CD14-positive monocyte (primary cell): ENCODE measurements at regions not wholly inside any gene's neighbourhood (a gene's known extent, or its start where the extent isn't known, plus 50 kb on each side); places are given as distances from the start of the nearest gene placed in this dataset.

Experiments
- DNase-seq, 3 donors: peaks; one replicate each; pipeline ENCODE4 v3.0.0-alpha.2; 2011 to 2022
- H2AFZ ChIP-seq: 2 replicates; pipeline ENCODE4 v1.6.0; 2012; ENCODE audit warnings: mild to moderate bottlenecking, low read depth, low read length, inconsistent platforms; ENCODE audit not compliant: insufficient read depth, poor library complexity, severe bottlenecking
- H3K27ac ChIP-seq, 2 donors: 1 replicate in 1 of 2; 2 replicates in 1 of 2; pipeline ENCODE4 v1.5.1; 2012 to 2013; ENCODE audit warnings: low read length in 2 of 2, control low read depth in 1 of 2, inconsistent platforms in 1 of 2, low read depth in 1 of 2, mild to moderate bottlenecking in 1 of 2
- H3K27me3 ChIP-seq, 2 donors: one replicate each; pipeline versions ENCODE4 v1.6.0 to v1.6.1; 2011 to 2013; ENCODE audit warnings: low read length in 2 of 2; ENCODE audit not compliant: control insufficient read depth in 2 of 2, insufficient read depth in 2 of 2
- H3K36me3 ChIP-seq, 2 donors: replicated peaks in 1 of 2; 1 replicate in 1 of 2; 2 replicates in 1 of 2; pipeline versions ENCODE4 v1.5.1 to v1.6.1; 2012 to 2013; ENCODE audit warnings: low read length in 2 of 2, control low read depth in 1 of 2, inconsistent platforms in 1 of 2, mild to moderate bottlenecking in 1 of 2; ENCODE audit not compliant: insufficient read depth in 2 of 2, control insufficient read depth in 1 of 2
- H3K4me1 ChIP-seq, 2 donors: 1 replicate in 1 of 2; 2 replicates in 1 of 2; pipeline versions ENCODE4 v1.5.1 to v1.6.1; 2012 to 2013; ENCODE audit warnings: low read length in 2 of 2, control low read depth in 1 of 2, inconsistent platforms in 1 of 2, mild to moderate bottlenecking in 1 of 2, moderate library complexity in 1 of 2; ENCODE audit not compliant: insufficient read depth in 2 of 2, control insufficient read depth in 1 of 2
- H3K4me2 ChIP-seq: replicated peaks from 2 replicates; pipeline ENCODE3; 2012; ENCODE audit warnings: low read length, moderate library complexity, mild to moderate bottlenecking; ENCODE audit not compliant: poor library complexity, severe bottlenecking; ENCODE audit errors: extremely low read depth
- H3K4me3 ChIP-seq, 3 experiments: fragments of 200-600 bp in 1 of 3; sonication (generic) in 1 of 3; replicated peaks in 1 of 3; 1 replicate in 2 of 3; 2 replicates in 1 of 3; pipeline ENCODE4 v1.5.1; 2011 to 2013; ENCODE audit warnings: low read length in 3 of 3, mild to moderate bottlenecking in 3 of 3, control low read depth in 2 of 3, low read depth in 2 of 3, inconsistent platforms in 1 of 3, moderate library complexity in 1 of 3
- H3K79me2 ChIP-seq: 2 replicates; pipeline ENCODE4 v1.6.0; 2012; ENCODE audit warnings: mild to moderate bottlenecking, control low read depth, inconsistent platforms, low read length, moderate library complexity; ENCODE audit not compliant: insufficient read depth
- H3K9ac ChIP-seq: 2 replicates; pipeline ENCODE4 v1.6.0; 2017; ENCODE audit warnings: low read length, mild to moderate bottlenecking; ENCODE audit not compliant: insufficient read depth, poor library complexity, severe bottlenecking
- H3K9me3 ChIP-seq, 2 donors: replicated peaks in 1 of 2; 1 replicate in 1 of 2; 2 replicates in 1 of 2; pipeline versions ENCODE4 v1.5.1 to v1.6.1; 2012 to 2013; ENCODE audit warnings: low read length in 2 of 2, control low read depth in 1 of 2; ENCODE audit not compliant: control insufficient read depth in 1 of 2, insufficient read depth in 1 of 2
- H4K20me1 ChIP-seq: 2 replicates; pipeline ENCODE4 v1.6.0; 2012; ENCODE audit warnings: mild to moderate bottlenecking, low read length, control low read depth, moderate library complexity; ENCODE audit not compliant: insufficient read depth
- H3K27ac Mint-ChIP-seq, 7 donors: one replicate each; pipeline ENCODE4 v1.8.0; 2020; ENCODE audit warnings: mild to moderate bottlenecking in 7 of 7, mixed read lengths in 7 of 7, moderate library complexity in 6 of 7, inconsistent platforms in 2 of 7
- H3K27me3 Mint-ChIP-seq, 3 donors: one replicate each; pipeline ENCODE4 v1.8.0; 2021 to 2022; ENCODE audit warnings: low read depth in 3 of 3, mild to moderate bottlenecking in 3 of 3, mixed read lengths in 3 of 3, moderate library complexity in 3 of 3, inconsistent platforms in 1 of 3
- H3K36me3 Mint-ChIP-seq, 2 donors: one replicate each; pipeline ENCODE4 v1.8.0; 2020; ENCODE audit warnings: mixed read lengths in 2 of 2, inconsistent platforms in 1 of 2, mild to moderate bottlenecking in 1 of 2
- H3K4me1 Mint-ChIP-seq: one replicate; pipeline ENCODE4 v1.8.0; 2020; ENCODE audit warnings: mild to moderate bottlenecking, mixed read lengths
- H3K4me3 Mint-ChIP-seq, 2 donors: one replicate each; pipeline ENCODE4 v1.8.0; 2020; ENCODE audit warnings: mild to moderate bottlenecking in 2 of 2, mixed read lengths in 2 of 2, moderate library complexity in 1 of 2
- H3K9me3 Mint-ChIP-seq, 7 donors: one replicate each; pipeline ENCODE4 v1.8.0; 2020 to 2022; ENCODE audit warnings: mixed read lengths in 7 of 7, mild to moderate bottlenecking in 6 of 7, moderate library complexity in 6 of 7, inconsistent platforms in 2 of 7
- CTCF ChIP-seq: fragments of 200-600 bp; IDR thresholded peaks from one replicate; pipeline ENCODE4 v1.8.0; 2022; ENCODE audit warnings: antibody characterized with exemption, mild to moderate bottlenecking
- WGBS: methylation state at CpG from one replicate; pipeline ENCODE4 v1.1.5; 2013; ENCODE audit warnings: missing lambda C conversion rate; ENCODE audit not compliant: insufficient coverage; 5-methylcytosine and 5-hydroxymethylcytosine counted together
- intact Hi-C, 2 donors: fragments of 100-400 bp; cut with micrococcal nuclease; formaldehyde crosslinking; loops; one replicate each; pipeline versions ENCODE4 v1.15.0 to v1.15.1; 2023

GRCh38 chrX:33969105-33969504 lies 163.0 kb downstream of the FAM47A start:
- H3K36me3 Mint-ChIP-seq: no peaks in the 10 kb centered on the region
- H3K4me3 ChIP-seq: no peak overlapping the region
- intact Hi-C loops: no loop called here
- H3K4me2 ChIP-seq: no peak overlapping the region
- no peaks in the 10 kb centered on the region for H3K36me3 ChIP-seq
- no peak overlapping the region for H3K27ac ChIP-seq
- H3K4me3 Mint-ChIP-seq: no peak overlapping the region
- TF ChIP-seq CTCF: no peak
- no peaks in the 10 kb centered on the region for H3K4me1 Mint-ChIP-seq
- H3K9me3 ChIP-seq: peaks cover 0 to 20% of the 10 kb centered on the region in 2 donors
- no peaks in the 10 kb centered on the region for H3K4me1 ChIP-seq
- H3K27me3 ChIP-seq: no peaks in the 10 kb centered on the region
- H3K27ac Mint-ChIP-seq: no peak overlapping the region
- no peaks in the 10 kb centered on the region for H3K27me3 Mint-ChIP-seq
- peaks cover 0 to 13% (median 2%) of the 10 kb centered on the region in 7 donors for H3K9me3 Mint-ChIP-seq
- H2AFZ ChIP-seq: no peak overlapping the region
- DNase-seq: no peak
- H3K79me2 ChIP-seq: no peaks in the 10 kb centered on the region
- H4K20me1 ChIP-seq: no peaks in the 10 kb centered on the region
- no peak overlapping the region for H3K9ac ChIP-seq
- no CpG with 5 or more reads among the region's 1 CpG for WGBS

GRCh38 chrX:33968611-33969010 lies 163.5 kb downstream of the FAM47A start:
- no peaks in the 10 kb centered on the region for H3K79me2 ChIP-seq
- H3K36me3 ChIP-seq: no peaks in the 10 kb centered on the region
- no peak for TF ChIP-seq CTCF
- peak overlapping the region in 1 of 7 donors; percentile 31 for H3K27ac Mint-ChIP-seq
- no peak for DNase-seq
- no peak overlapping the region for H3K9ac ChIP-seq
- H3K9me3 Mint-ChIP-seq: peaks cover 0 to 13% (median 2%) of the 10 kb centered on the region in 7 donors
- H3K27me3 ChIP-seq: no peaks in the 10 kb centered on the region
- H3K27me3 Mint-ChIP-seq: no peaks in the 10 kb centered on the region
- WGBS: no CpG with 5 or more reads among the region's 4 CpGs
- H3K4me3 Mint-ChIP-seq: no peak overlapping the region
- no peak overlapping the region for H3K4me3 ChIP-seq
- H3K36me3 Mint-ChIP-seq: no peaks in the 10 kb centered on the region
- no peaks in the 10 kb centered on the region for H4K20me1 ChIP-seq
- no peak overlapping the region for H3K4me2 ChIP-seq
- H2AFZ ChIP-seq: no peak overlapping the region
- peaks cover 0 to 20% of the 10 kb centered on the region in 2 donors for H3K9me3 ChIP-seq
- no peak overlapping the region for H3K27ac ChIP-seq
- intact Hi-C loops: no loop called here
- no peaks in the 10 kb centered on the region for H3K4me1 Mint-ChIP-seq
- H3K4me1 ChIP-seq: no peaks in the 10 kb centered on the region
